ENCODE measurements at regions not wholly inside any gene's neighbourhood (a gene's known extent, or its start where the extent isn't known, plus 50 kb on each side); places are given as distances from the start of the nearest gene placed in this dataset.

GRCh38 chr12:63220921-63221320, 69.9 kb upstream of the AVPR1A start:
- SMC1A ChIA-PET (ENCODE audit: uncharacterized antibody, unreplicated experiment) = no interaction called here

GRCh38 chr12:63212316-63212715, 61.3 kb upstream of the AVPR1A start:
- ChIA-PET RAD21 (ENCODE audit: unreplicated experiment) (no interaction called here), SMC1A (ENCODE audit: uncharacterized antibody, unreplicated experiment) (no interaction called here)
- BruUV-seq (replicated peaks) = no TSS peak

More at GRCh38 chr12:63220921-63221320, 69.9 kb upstream of the AVPR1A start:
- intact Hi-C loops (cut with micrococcal nuclease; ENCODE audit: unreplicated experiment) = no loop called here
- ChIA-PET CTCF (no interaction called here), RAD21 (ENCODE audit: unreplicated experiment) (no interaction called here), POLR2A (no interaction called here)
- H3K27me3 ChIP-seq (replicated peaks in 1 of 2; ENCODE audit: control insufficient read depth in 2 of 2, insufficient read depth in 2 of 2, low read length in 1 of 2) = no peaks in the 10 kb centered on the region
- DNase-seq (ENCODE audit: low read depth, low spot score) (no peak), FAIRE-seq (no peak), ATAC-seq (no peak)
- 0% methylated on average over 1 of the region's 1 CpG for WGBS (ENCODE audit: insufficient coverage, insufficient replicate concordance, low lambda C conversion rate, missing lambda C conversion rate)
- H3K79me2 ChIP-seq (ENCODE audit: control insufficient read depth, insufficient read depth, low read length) = no peaks in the 10 kb centered on the region
- no peak overlapping the region for H3K27ac ChIP-seq (ENCODE audit: control insufficient read depth, insufficient read depth)
- BruUV-seq (replicated peaks) = no TSS peak
- H3K9me3 ChIP-seq (replicated peaks; ENCODE audit: control insufficient read depth, insufficient read depth, low read length) = no peaks in the 10 kb centered on the region
- no peaks in the 10 kb centered on the region for H3K4me1 ChIP-seq (ENCODE audit: control insufficient read depth, insufficient read depth, low read length)
- H3K36me3 ChIP-seq (ENCODE audit: control insufficient read depth in 2 of 2, insufficient read depth in 2 of 2, low read length in 1 of 2) = no peaks in the 10 kb centered on the region
- no peak for TF ChIP-seq JUNB (IDR thresholded peaks at IDR 0.05)
- H2AFZ ChIP-seq (ENCODE audit: control insufficient read depth, low read depth, low read length) = no peak overlapping the region
- H3K4me2 ChIP-seq (ENCODE audit: control insufficient read depth, insufficient read depth) = no peak overlapping the region
- H3K4me3 ChIP-seq = no peak overlapping the region
- no peak overlapping the region for H3K9ac ChIP-seq (ENCODE audit: control insufficient read depth, insufficient read depth, low read length)
- H4K20me1 ChIP-seq (ENCODE audit: control insufficient read depth, insufficient read depth) = no peaks in the 10 kb centered on the region
- in situ Hi-C loops (cut with MboI) = no loop called here

GRCh38 chr12:63208956-63209355, 58.0 kb upstream of the AVPR1A start:
- ATAC-seq (no peak), FAIRE-seq (no peak), DNase-seq (ENCODE audit: low read depth, low spot score) (no peak)
- Histone ChIP-seq H3K4me3 (no peak overlapping the region), H3K79me2 (ENCODE audit: control insufficient read depth, insufficient read depth, low read length) (no peaks in the 10 kb centered on the region), H3K27me3 (replicated peaks in 1 of 2; ENCODE audit: control insufficient read depth in 2 of 2, insufficient read depth in 2 of 2, low read length in 1 of 2) (no peaks in the 10 kb centered on the region), H3K9ac (ENCODE audit: control insufficient read depth, insufficient read depth, low read length) (no peak overlapping the region), H3K9me3 (replicated peaks; ENCODE audit: control insufficient read depth, insufficient read depth, low read length) (no peaks in the 10 kb centered on the region), H2AFZ (ENCODE audit: control insufficient read depth, low read depth, low read length) (no peak overlapping the region), H3K4me2 (ENCODE audit: control insufficient read depth, insufficient read depth) (no peak overlapping the region), H3K36me3 (ENCODE audit: control insufficient read depth in 2 of 2, insufficient read depth in 2 of 2, low read length in 1 of 2) (no peaks in the 10 kb centered on the region), H4K20me1 (ENCODE audit: control insufficient read depth, insufficient read depth) (no peaks in the 10 kb centered on the region), H3K4me1 (ENCODE audit: control insufficient read depth, insufficient read depth, low read length) (no peaks in the 10 kb centered on the region), H3K27ac (ENCODE audit: control insufficient read depth, insufficient read depth) (no peak overlapping the region)
- RAD21 ChIA-PET (ENCODE audit: unreplicated experiment) = no interaction called here
- POLR2A ChIA-PET = no interaction called here
- in situ Hi-C loops (cut with MboI) (no loop called here), intact Hi-C loops (cut with micrococcal nuclease; ENCODE audit: unreplicated experiment) (no loop called here)
- SMC1A ChIA-PET (ENCODE audit: uncharacterized antibody, unreplicated experiment) = no interaction called here
- no TSS peak for BruUV-seq (replicated peaks)
- no peak for TF ChIP-seq BMI1 (IDR thresholded peaks at IDR 0.05; ENCODE audit: borderline replicate concordance)
- CTCF ChIA-PET = no interaction called here

More at GRCh38 chr12:63212316-63212715, 61.3 kb upstream of the AVPR1A start:
- POLR2A ChIA-PET = no interaction called here
- CTCF ChIA-PET = no interaction called here
- Histone ChIP-seq H3K27ac (ENCODE audit: control insufficient read depth, insufficient read depth) (no peak overlapping the region), H3K9me3 (replicated peaks; ENCODE audit: control insufficient read depth, insufficient read depth, low read length) (no peaks in the 10 kb centered on the region), H3K27me3 (replicated peaks in 1 of 2; ENCODE audit: control insufficient read depth in 2 of 2, insufficient read depth in 2 of 2, low read length in 1 of 2) (no peaks in the 10 kb centered on the region), H3K79me2 (ENCODE audit: control insufficient read depth, insufficient read depth, low read length) (no peaks in the 10 kb centered on the region), H2AFZ (ENCODE audit: control insufficient read depth, low read depth, low read length) (no peak overlapping the region), H3K4me3 (no peak overlapping the region), H3K4me2 (ENCODE audit: control insufficient read depth, insufficient read depth) (no peak overlapping the region), H4K20me1 (ENCODE audit: control insufficient read depth, insufficient read depth) (no peaks in the 10 kb centered on the region), H3K9ac (ENCODE audit: control insufficient read depth, insufficient read depth, low read length) (no peak overlapping the region), H3K4me1 (ENCODE audit: control insufficient read depth, insufficient read depth, low read length) (no peaks in the 10 kb centered on the region), H3K36me3 (ENCODE audit: control insufficient read depth in 2 of 2, insufficient read depth in 2 of 2, low read length in 1 of 2) (no peaks in the 10 kb centered on the region)
- in situ Hi-C loops (cut with MboI) = no loop called here
- TF ChIP-seq BRCA1 (IDR thresholded peaks at IDR 0.05; ENCODE audit: low read depth, low read length) = no peak
- TF ChIP-seq POLR2A (IDR thresholded peaks at IDR 0.05; ENCODE audit: low read depth, low read length) = no peak
- intact Hi-C loops (cut with micrococcal nuclease; ENCODE audit: unreplicated experiment) = no loop called here
- 71% methylated on average over 3 of the region's 3 CpGs for WGBS (ENCODE audit: insufficient coverage, insufficient replicate concordance, low lambda C conversion rate, missing lambda C conversion rate)
- DNase-seq (ENCODE audit: low read depth, low spot score) = no peak
- no peak for FAIRE-seq
- no peak for ATAC-seq

Measured in GM12878 (cell line).